GM12878 (cell line): ENCODE measurements at regions not wholly inside any gene's neighbourhood (a gene's known extent, or its start where the extent isn't known, plus 50 kb on each side); places are given as distances from the start of the nearest gene placed in this dataset.

Experiments used
- ATAC-seq: fragments of 200-7000 bp; cut with Tn5 transposase; 3 replicates; pipeline ENCODE4 v1.9.1; 2020; ENCODE audit warnings: mild to moderate bottlenecking, moderate library complexity
- BruUV-seq: library from RNA; stranded (reverse); fragments of 400-500 nt; replicated peaks from 2 replicates; lab custom pipeline; 2021; lab: Mats Ljungman, UMichigan
- CTCF ChIA-PET: fragments of 300-600 bp; sonication (Branson Sonifier 250); formaldehyde crosslinking; extraction: SDS; loops from one replicate; lab custom pipeline; 2021; ENCODE audit warnings: inconsistent platforms; lab: Yijun Ruan, JAX
- POLR2A ChIA-PET: fragments of 350-600 bp; formaldehyde crosslinking; extraction: SDS; loops from one replicate; lab custom pipeline; 2021; ENCODE audit warnings: inconsistent platforms; lab: Charles Lee
- RAD21 ChIA-PET: fragments of 300-600 bp; sonication (Branson Sonifier 250); formaldehyde crosslinking; loops from one replicate; lab custom pipeline; 2023; ENCODE audit warnings: antibody characterized with exemption; ENCODE audit not compliant: unreplicated experiment; lab: Charles Lee
- SMC1A ChIA-PET: fragments of 300-600 bp; sonication (Branson Sonifier 250); formaldehyde crosslinking; loops from one replicate; lab custom pipeline; 2023; ENCODE audit not compliant: unreplicated experiment, uncharacterized antibody; lab: Charles Lee
- DNase-seq: peaks from one replicate; pipeline ENCODE4 v3.0.0-alpha.2; 2011; ENCODE audit warnings: low read depth, low spot score
- FAIRE-seq: peaks from 3 replicates; lab custom pipeline; 2011; peaks lifted over from hg19 to GRCh38; lab: Jason Lieb, UNC
- H2AFZ ChIP-seq: 2 replicates; pipeline ENCODE4 v1.6.0; 2011; ENCODE audit warnings: low read depth, low read length, control low read depth; ENCODE audit not compliant: control insufficient read depth
- H3K27ac ChIP-seq: 2 replicates; pipeline ENCODE4 v1.5.1; 2011; ENCODE audit warnings: control low read depth; ENCODE audit not compliant: control insufficient read depth, insufficient read depth
- H3K27me3 ChIP-seq, 2 experiments: replicated peaks in 1 of 2; 2 replicates each; pipeline versions ENCODE4 v1.6.0 to v1.6.1; 2011; ENCODE audit warnings: low read length in 1 of 2; ENCODE audit not compliant: control insufficient read depth in 2 of 2, insufficient read depth in 2 of 2
- H3K36me3 ChIP-seq, 2 experiments: 2 replicates each; pipeline ENCODE4 v1.5.1; 2011; ENCODE audit warnings: low read length in 1 of 2; ENCODE audit not compliant: control insufficient read depth in 2 of 2, insufficient read depth in 2 of 2
- H3K4me1 ChIP-seq: 2 replicates; pipeline ENCODE4 v1.6.1; 2011; ENCODE audit warnings: mild to moderate bottlenecking, low read length, moderate library complexity, mixed read lengths; ENCODE audit not compliant: control insufficient read depth, insufficient read depth
- H3K4me2 ChIP-seq: 2 replicates; pipeline ENCODE4 v1.6.0; 2011; ENCODE audit warnings: control low read depth; ENCODE audit not compliant: control insufficient read depth, insufficient read depth
- H3K4me3 ChIP-seq: fragments of 200-600 bp; sonication (generic); 2 replicates; pipeline ENCODE4 v1.5.1; 2016
- H3K79me2 ChIP-seq: 2 replicates; pipeline ENCODE4 v1.6.0; 2011; ENCODE audit warnings: low read length; ENCODE audit not compliant: control insufficient read depth, insufficient read depth
- H3K9ac ChIP-seq: 2 replicates; pipeline ENCODE4 v1.8.0; 2011; ENCODE audit warnings: low read length, control low read depth, mixed read lengths; ENCODE audit not compliant: control insufficient read depth, insufficient read depth
- H3K9me3 ChIP-seq: replicated peaks from 3 replicates; pipeline ENCODE4 v1.5.1; 2011; ENCODE audit warnings: mild to moderate bottlenecking, low read length; ENCODE audit not compliant: control insufficient read depth, insufficient read depth
- H4K20me1 ChIP-seq: 2 replicates; pipeline ENCODE4 v1.6.0; 2011; ENCODE audit not compliant: control insufficient read depth, insufficient read depth
- ATF2 ChIP-seq: IDR thresholded peaks from 2 replicates; pipeline ENCODE4 v1.6.1; 2012; ENCODE audit warnings: low read length, inconsistent platforms
- BCLAF1 ChIP-seq: fragments of 450-650 bp; IDR thresholded peaks from 2 replicates; pipeline ENCODE4 v1.6.1; 2017; ENCODE audit warnings: antibody characterized with exemption, mild to moderate bottlenecking, moderate library complexity
- BHLHE40 ChIP-seq, 2 experiments: fragments of 450-650 bp in 1 of 2; IDR thresholded peaks; 2 replicates each; pipeline ENCODE4 v1.6.1; 2011 to 2017; ENCODE audit warnings: low read depth in 2 of 2, borderline replicate concordance in 1 of 2, improper control_type of control experiment in 1 of 2, low read length in 1 of 2, mild to moderate bottlenecking in 1 of 2
- BRCA1 ChIP-seq: IDR thresholded peaks from 2 replicates; pipeline ENCODE4 v1.6.1; 2011; ENCODE audit warnings: low read depth, low read length, improper control_type of control experiment
- CHD4 ChIP-seq: fragments of 200-600 bp; sonication (generic); IDR thresholded peaks from 2 replicates; pipeline ENCODE4 v1.6.1; 2016; ENCODE audit warnings: mild to moderate bottlenecking
- E2F4 ChIP-seq: IDR thresholded peaks from 2 replicates; pipeline ENCODE4 v1.6.1; 2012; ENCODE audit warnings: low read depth, low read length, improper control_type of control experiment
- HDAC6 ChIP-seq: fragments of 200-600 bp; sonication (generic); IDR thresholded peaks from one replicate; pipeline ENCODE4 v1.8.0; 2017; ENCODE audit warnings: antibody characterized with exemption; ENCODE audit not compliant: unreplicated experiment
- MTA2 ChIP-seq: fragments of 450-650 bp; IDR thresholded peaks from 2 replicates; pipeline ENCODE4 v1.6.1; 2016; ENCODE audit warnings: low read depth, mild to moderate bottlenecking, moderate library complexity
- NFIC ChIP-seq: IDR thresholded peaks from 2 replicates; pipeline ENCODE4 v1.6.1; 2012; ENCODE audit warnings: low read depth, mild to moderate bottlenecking, inconsistent platforms, low read length, moderate library complexity
- PAX8 ChIP-seq: fragments of 450-650 bp; IDR thresholded peaks from 2 replicates; pipeline ENCODE4 v1.6.1; 2017; ENCODE audit warnings: mild to moderate bottlenecking, moderate library complexity
- POU2F2 ChIP-seq: IDR thresholded peaks from 3 replicates; pipeline ENCODE4 v1.6.1; 2011; ENCODE audit warnings: low read depth, mild to moderate bottlenecking, low read length, borderline replicate concordance
- SP1 ChIP-seq: IDR thresholded peaks from one replicate; pipeline ENCODE4 v1.6.1; 2011; ENCODE audit warnings: low read depth, low read length
- STAT1 ChIP-seq: fragments of 450-650 bp; conservative IDR thresholded peaks from 2 replicates; pipeline ENCODE4 v1.6.1; 2014; ENCODE audit warnings: antibody characterized with exemption, mild to moderate bottlenecking
- SUZ12 ChIP-seq: fragments of 200-600 bp; sonication (generic); IDR thresholded peaks from one replicate; pipeline ENCODE4 v1.6.1; 2018; ENCODE audit warnings: antibody characterized with exemption, mild to moderate bottlenecking; ENCODE audit not compliant: unreplicated experiment
- ZBTB40 ChIP-seq: fragments of 450-650 bp; IDR thresholded peaks from 2 replicates; pipeline ENCODE4 v1.6.1; 2016; ENCODE audit warnings: mild to moderate bottlenecking, moderate library complexity, borderline replicate concordance
- ZNF274 ChIP-seq: IDR thresholded peaks from one replicate; pipeline ENCODE4 v1.8.0; 2011; ENCODE audit not compliant: insufficient read length, insufficient read depth
- ZNF622 ChIP-seq: fragments of 450-650 bp; IDR thresholded peaks from 2 replicates; pipeline ENCODE4 v1.6.1; 2017; ENCODE audit warnings: mild to moderate bottlenecking, inconsistent platforms
- WGBS: methylation state at CpG from one replicate; pipeline ENCODE4 v1.1.6; 2016; ENCODE audit warnings: low lambda C conversion rate; ENCODE audit not compliant: insufficient replicate concordance, insufficient coverage; ENCODE audit errors: missing lambda C conversion rate; 5-methylcytosine and 5-hydroxymethylcytosine counted together
- in situ Hi-C: fragments of 300-500 bp; cut with MboI; formaldehyde crosslinking; loops from 9 replicates; pipeline ENCODE4 v1.14.3; 2018; ENCODE audit warnings: mixed read lengths
- intact Hi-C: fragments of 100-400 bp; cut with micrococcal nuclease; formaldehyde crosslinking; loops from one replicate; pipeline ENCODE4 v1.14.2; 2022; ENCODE audit not compliant: unreplicated experiment

GRCh38 chr5:12019306-12019705, 115.1 kb upstream of the CTNND2 start:
- no peak overlapping the region for H3K4me3 ChIP-seq
- no peaks in the 10 kb centered on the region for H3K27me3 ChIP-seq
- H3K4me2 ChIP-seq = no peak overlapping the region
- H3K9ac ChIP-seq = no peak overlapping the region
- WGBS = 23% methylated on average over 1 of the region's 1 CpG
- DNase-seq = no peak
- ChIA-PET SMC1A (interaction anchor here (1.9 kb wide), 1 partner anchor 19 kb away, joined by 4 read pairs; no protein-coding TSS in a partner anchor), RAD21 (no interaction called here), POLR2A (no interaction called here), CTCF (interaction anchor here (0.9 kb wide), 1 partner anchor 10 kb away, joined by 3 read pairs; no protein-coding TSS in a partner anchor)
- intact Hi-C loops (no loop called here), in situ Hi-C loops (loop anchor here (25.0 kb wide), 2 partner anchors 757 to 1557 kb away; no protein-coding TSS in a partner anchor)
- H3K4me1 ChIP-seq = no peaks in the 10 kb centered on the region
- FAIRE-seq = no peak
- no peak overlapping the region for H2AFZ ChIP-seq
- no peaks in the 10 kb centered on the region for H3K9me3 ChIP-seq
- H3K79me2 ChIP-seq = no peaks in the 10 kb centered on the region
- H3K27ac ChIP-seq = no peak overlapping the region
- no TSS peak for BruUV-seq
- no peaks in the 10 kb centered on the region for H3K36me3 ChIP-seq
- no peak for ATAC-seq
- H4K20me1 ChIP-seq = no peaks in the 10 kb centered on the region
- TF ChIP-seq ZNF274 = no peak
- no peak for TF ChIP-seq CHD4
- TF ChIP-seq HDAC6 = no peak
- no peak for TF ChIP-seq POU2F2
- no peak for TF ChIP-seq ATF2
- TF ChIP-seq BHLHE40 (IDR thresholded peaks at IDR 0.05; ENCODE audit: borderline replicate concordance in 1 of 2, low read depth in 2 of 2, low read length in 1 of 2) = no peak
- no peak for TF ChIP-seq E2F4
- no peak for TF ChIP-seq BRCA1
- TF ChIP-seq ZBTB40 = no peak
- no peak for TF ChIP-seq BCLAF1
- TF ChIP-seq NFIC = no peak
- TF ChIP-seq STAT1 = no peak
- no peak for TF ChIP-seq ZNF622
- TF ChIP-seq PAX8 = no peak
- TF ChIP-seq MTA2 = no peak
- no peak for TF ChIP-seq SUZ12
- no peak for TF ChIP-seq SP1
